HepG2 (cell line): ENCODE measurements at regions not wholly inside any gene's neighbourhood (a gene's known extent, or its start where the extent isn't known, plus 50 kb on each side); places are given as distances from the start of the nearest gene placed in this dataset.
A peak's percentile ranks its signal among the peaks of the same experiment; 100 is the strongest.
"Not testable (repeated sequence)": the region's sequence is repeated elsewhere in the genome, so short reads cannot be mapped to it uniquely, and the experiment has no call there.

Source experiments
- ATAC-seq: fragments of 200-7000 bp; cut with Tn5 transposase; 3 replicates; pipeline ENCODE4 v1.9.1; 2020; ENCODE audit warnings: mild to moderate bottlenecking, moderate library complexity
- BruUV-seq: library from RNA; stranded (reverse); fragments of 400-500 nt; replicated peaks from 2 replicates; lab custom pipeline; 2021; lab: Mats Ljungman, UMichigan
- CTCF ChIA-PET: fragments of 300-600 bp; formaldehyde crosslinking; extraction: SDS; loops from one replicate; lab custom pipeline; 2021; ENCODE audit warnings: low total read pairs, inconsistent platforms, low intra/inter-chr PET ratio; lab: Yijun Ruan, JAX
- POLR2A ChIA-PET: fragments of 350-600 bp; sonication (Branson Sonifier 250); formaldehyde crosslinking; loops from one replicate; lab custom pipeline; 2020; ENCODE audit warnings: antibody characterized with exemption, inconsistent platforms; lab: Yijun Ruan, JAX
- DNase-seq: peaks from one replicate; pipeline ENCODE4 v3.0.0-alpha.2; 2015; ENCODE audit warnings: low spot score
- FAIRE-seq: peaks from 3 replicates; lab custom pipeline; 2011; peaks lifted over from hg19 to GRCh38; lab: Jason Lieb, UNC
- H2AFZ ChIP-seq: one replicate; pipeline ENCODE4 v1.6.1; 2011; ENCODE audit warnings: low read length, inconsistent platforms
- H3K27ac ChIP-seq: fragments of 300-600 bp; 3 replicates; pipeline ENCODE4 v1.8.0; 2011; ENCODE audit warnings: mixed run types, mild to moderate bottlenecking, mixed read lengths, low read length, inconsistent platforms; ENCODE audit not compliant: insufficient read depth; ENCODE audit errors: extremely low read length
- H3K27me3 ChIP-seq, 2 experiments: fragments of 200-600 bp in 1 of 2; 2 replicates in 1 of 2; 3 replicates in 1 of 2; pipeline versions ENCODE4 v1.6.0 to v1.8.0; 2011; ENCODE audit warnings: low read length in 2 of 2, mild to moderate bottlenecking in 2 of 2, moderate library complexity in 2 of 2, inconsistent platforms in 1 of 2; ENCODE audit not compliant: insufficient read depth in 2 of 2, control insufficient read depth in 1 of 2
- H3K36me3 ChIP-seq, 2 experiments: fragments of 200-600 bp in 1 of 2; replicated peaks in 1 of 2; 2 replicates in 1 of 2; 3 replicates in 1 of 2; pipeline versions ENCODE4 v1.5.1 to v1.8.0; 2011; ENCODE audit warnings: low read length in 2 of 2, inconsistent platforms in 1 of 2; ENCODE audit not compliant: insufficient read depth in 2 of 2, control insufficient read depth in 1 of 2
- H3K4me1 ChIP-seq: 2 replicates; pipeline ENCODE4 v1.5.1; 2012; ENCODE audit warnings: low read length, inconsistent platforms; ENCODE audit not compliant: insufficient read depth
- H3K4me2 ChIP-seq: 2 replicates; pipeline ENCODE4 v1.6.0; 2011; ENCODE audit warnings: low read depth, low read length, inconsistent platforms
- H3K4me3 ChIP-seq, 3 experiments: fragments of 200-600 bp in 1 of 3; sonication (generic), shearing (Covaris generic) in 1 of 3; replicated peaks in 1 of 3; 2 replicates each; pipeline ENCODE4 v1.5.1; 2011 to 2016; ENCODE audit warnings: low read length in 3 of 3, inconsistent platforms in 2 of 3, low read depth in 2 of 3, mild to moderate bottlenecking in 2 of 3, control low read depth in 1 of 3, mixed read lengths in 1 of 3; ENCODE audit not compliant: insufficient read depth in 1 of 3
- H3K79me2 ChIP-seq: one replicate; pipeline ENCODE4 v1.6.1; 2011; ENCODE audit warnings: low read length, inconsistent platforms; ENCODE audit not compliant: insufficient read depth
- H3K9ac ChIP-seq: 2 replicates; pipeline ENCODE4 v1.6.0; 2011; ENCODE audit warnings: mild to moderate bottlenecking, low read depth, low read length, inconsistent platforms; ENCODE audit not compliant: insufficient read depth
- H3K9me3 ChIP-seq: 2 replicates; pipeline ENCODE4 v1.5.1; 2012; ENCODE audit warnings: mild to moderate bottlenecking, low read length
- H4K20me1 ChIP-seq: 2 replicates; pipeline ENCODE4 v1.6.0; 2011; ENCODE audit warnings: inconsistent platforms, mild to moderate bottlenecking, low read length, moderate library complexity; ENCODE audit not compliant: insufficient read depth
- EZH2 ChIP-seq: conservative IDR thresholded peaks from 2 replicates; pipeline ENCODE4 v1.6.1; 2012; ENCODE audit warnings: mild to moderate bottlenecking, low read depth, low read length, moderate library complexity
- POLR2G ChIP-seq: fragments of 200-400 bp; formaldehyde crosslinking; IDR thresholded peaks from 2 replicates; pipeline ENCODE4 v1.6.1; 2018; ENCODE audit warnings: mild to moderate bottlenecking, low read depth, low read length, moderate library complexity
- PRPF4 ChIP-seq: fragments of 200-400 bp; formaldehyde crosslinking; IDR thresholded peaks from 2 replicates; pipeline ENCODE4 v1.6.1; 2016; ENCODE audit warnings: low read length, low read depth; ENCODE audit not compliant: poor library complexity, severe bottlenecking
- ZNF331 ChIP-seq: sonication (generic); formaldehyde crosslinking; IDR thresholded peaks from 2 replicates; pipeline ENCODE4 v1.4.0; 2020; ENCODE audit warnings: missing genetic modification reagents
- ZNF615 ChIP-seq: sonication (generic); formaldehyde crosslinking; IDR thresholded peaks from 2 replicates; pipeline ENCODE4 v1.5.0; 2020; ENCODE audit warnings: mild to moderate bottlenecking, missing genetic modification reagents, borderline replicate concordance
- ZNF790 ChIP-seq: sonication (generic); formaldehyde crosslinking; IDR thresholded peaks from 2 replicates; pipeline ENCODE4 v1.8.0; 2022; ENCODE audit warnings: missing genetic modification reagents, mild to moderate bottlenecking, borderline replicate concordance
- WGBS: methylation state at CpG from one replicate; pipeline ENCODE4 v1.1.6; 2017; ENCODE audit warnings: low lambda C conversion rate; 5-methylcytosine and 5-hydroxymethylcytosine counted together
- in situ Hi-C: cut with HindIII; loops from 2 replicates; pipeline ENCODE4 v1.10.0; 2017; ENCODE audit warnings: low pct_unique_long_range_greater_than_20kb; ENCODE audit not compliant: extremely low pct_ligation_motif_present
- intact Hi-C: fragments of 100-400 bp; cut with micrococcal nuclease; formaldehyde crosslinking; loops from one replicate; pipeline ENCODE4 v1.10.0; 2022; ENCODE audit not compliant: unreplicated experiment
- TF ChIP-seq, protein P1 (sequence below): sonication (generic); formaldehyde crosslinking; IDR thresholded peaks from 2 replicates; pipeline ENCODE4 v1.9.0; 2021; ENCODE audit warnings: missing genetic modification reagents, mild to moderate bottlenecking, borderline replicate concordance
- TF ChIP-seq, protein P2 (sequence below): sonication (generic); formaldehyde crosslinking; IDR thresholded peaks from 2 replicates; pipeline ENCODE4 v1.4.0; 2020; ENCODE audit warnings: missing genetic modification reagents, borderline replicate concordance
- TF ChIP-seq, protein P3 (sequence below): fragments of 450-650 bp; IDR thresholded peaks from 2 replicates; pipeline ENCODE4 v1.6.1; 2016

DNA sequence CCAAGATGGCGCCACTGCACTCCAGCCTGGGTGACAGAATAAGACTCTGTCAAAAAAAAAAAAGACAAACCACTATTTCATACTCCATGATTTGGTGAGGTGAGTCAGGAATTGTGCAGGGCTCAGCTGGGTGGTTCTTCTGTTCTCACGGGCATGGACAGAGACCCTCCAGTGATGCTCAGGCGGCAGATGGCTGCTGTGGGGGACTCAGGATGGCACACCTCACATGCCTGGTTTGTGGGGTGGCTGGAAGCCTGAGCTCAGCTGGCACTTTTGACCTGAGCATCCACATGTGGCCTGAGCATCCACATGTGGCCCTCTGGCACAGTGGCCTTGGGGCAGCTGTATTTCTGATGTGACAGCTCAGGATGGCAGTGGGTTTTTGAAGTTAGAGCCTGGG is 217.2 kb downstream of the IRX2 start:
- 0% methylated on average over 3 of the region's 3 CpGs for WGBS
- BruUV-seq, result no TSS peak
- Histone ChIP-seq H3K4me1 (no peaks in the 10 kb centered on the region), H3K27ac (no peak overlapping the region), H3K27me3 (peaks cover 0 to 9% of the 10 kb centered on the region in 2 experiments; a peak in 2 of 5 replicates), H3K4me3 (no peak overlapping the region), H3K79me2 (no peaks in the 10 kb centered on the region), H4K20me1 (no peaks in the 10 kb centered on the region), H2AFZ (no peak overlapping the region), H3K4me2 (no peak overlapping the region), H3K36me3 (no peaks in the 10 kb centered on the region), H3K9me3 (peaks cover 21% of the 10 kb centered on the region), H3K9ac (no peak overlapping the region)
- no peak for ATAC-seq
- intact Hi-C loops, result no loop called here
- POLR2A ChIA-PET, result no interaction called here
- in situ Hi-C loops, result no loop called here
- no peak for FAIRE-seq
- TF ChIP-seq ZNF331 (peak; percentile 98), ZNF790 (CRISPR knock-in tag) (no peak), ZNF615 (CRISPR knock-in tag) (no peak), EZH2 (no peak), PRPF4 (no peak), POLR2G (no peak)
- TF ChIP-seq, protein P1, sequence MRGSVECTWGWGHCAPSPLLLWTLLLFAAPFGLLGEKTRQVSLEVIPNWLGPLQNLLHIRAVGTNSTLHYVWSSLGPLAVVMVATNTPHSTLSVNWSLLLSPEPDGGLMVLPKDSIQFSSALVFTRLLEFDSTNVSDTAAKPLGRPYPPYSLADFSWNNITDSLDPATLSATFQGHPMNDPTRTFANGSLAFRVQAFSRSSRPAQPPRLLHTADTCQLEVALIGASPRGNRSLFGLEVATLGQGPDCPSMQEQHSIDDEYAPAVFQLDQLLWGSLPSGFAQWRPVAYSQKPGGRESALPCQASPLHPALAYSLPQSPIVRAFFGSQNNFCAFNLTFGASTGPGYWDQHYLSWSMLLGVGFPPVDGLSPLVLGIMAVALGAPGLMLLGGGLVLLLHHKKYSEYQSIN (CRISPR knock-in tag), result no peak
- TF ChIP-seq, protein P2, sequence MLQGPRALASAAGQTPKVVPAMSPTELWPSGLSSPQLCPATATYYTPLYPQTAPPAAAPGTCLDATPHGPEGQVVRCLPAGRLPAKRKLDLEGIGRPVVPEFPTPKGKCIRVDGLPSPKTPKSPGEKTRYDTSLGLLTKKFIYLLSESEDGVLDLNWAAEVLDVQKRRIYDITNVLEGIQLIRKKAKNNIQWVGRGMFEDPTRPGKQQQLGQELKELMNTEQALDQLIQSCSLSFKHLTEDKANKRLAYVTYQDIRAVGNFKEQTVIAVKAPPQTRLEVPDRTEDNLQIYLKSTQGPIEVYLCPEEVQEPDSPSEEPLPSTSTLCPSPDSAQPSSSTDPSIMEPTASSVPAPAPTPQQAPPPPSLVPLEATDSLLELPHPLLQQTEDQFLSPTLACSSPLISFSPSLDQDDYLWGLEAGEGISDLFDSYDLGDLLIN (CRISPR knock-in tag), result no peak
- TF ChIP-seq, protein P3, sequence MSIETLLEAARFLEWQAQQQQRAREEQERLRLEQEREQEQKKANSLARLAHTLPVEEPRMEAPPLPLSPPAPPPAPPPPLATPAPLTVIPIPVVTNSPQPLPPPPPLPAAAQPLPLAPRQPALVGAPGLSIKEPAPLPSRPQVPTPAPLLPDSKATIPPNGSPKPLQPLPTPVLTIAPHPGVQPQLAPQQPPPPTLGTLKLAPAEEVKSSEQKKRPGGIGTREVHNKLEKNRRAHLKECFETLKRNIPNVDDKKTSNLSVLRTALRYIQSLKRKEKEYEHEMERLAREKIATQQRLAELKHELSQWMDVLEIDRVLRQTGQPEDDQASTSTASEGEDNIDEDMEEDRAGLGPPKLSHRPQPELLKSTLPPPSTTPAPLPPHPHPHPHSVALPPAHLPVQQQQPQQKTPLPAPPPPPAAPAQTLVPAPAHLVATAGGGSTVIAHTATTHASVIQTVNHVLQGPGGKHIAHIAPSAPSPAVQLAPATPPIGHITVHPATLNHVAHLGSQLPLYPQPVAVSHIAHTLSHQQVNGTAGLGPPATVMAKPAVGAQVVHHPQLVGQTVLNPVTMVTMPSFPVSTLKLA, result peak; percentile 35; the same call in 1 of the 2 replicates
- no peak for DNase-seq
- CTCF ChIA-PET, result no interaction called here

DNA sequence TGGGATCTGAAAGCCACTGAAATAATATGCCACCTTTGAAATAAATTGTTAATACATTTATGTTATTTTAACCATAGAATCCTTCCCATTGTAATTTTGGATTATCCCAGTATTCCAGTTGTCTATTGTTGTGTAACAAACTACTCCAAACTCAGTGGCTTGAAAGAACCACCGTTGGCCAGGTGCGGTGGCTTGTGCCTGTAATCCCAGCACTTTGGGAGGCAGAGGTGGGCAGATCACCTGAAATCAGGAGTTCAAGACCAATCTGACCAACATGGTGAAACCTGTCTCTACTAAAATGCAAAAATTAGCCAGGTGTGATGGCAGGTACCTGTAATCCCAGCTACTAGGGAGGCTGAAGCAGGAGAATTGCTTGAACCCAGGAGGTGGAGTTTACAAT is 217.6 kb downstream of the IRX2 start:
- H3K79me2 ChIP-seq, intact Hi-C loops, ATAC-seq, H3K9ac ChIP-seq, H3K27me3 ChIP-seq, POLR2A ChIA-PET, H3K36me3 ChIP-seq, H3K4me1 ChIP-seq, CTCF ChIA-PET, FAIRE-seq, H2AFZ ChIP-seq, in situ Hi-C loops, H3K4me3 ChIP-seq, DNase-seq, BruUV-seq, H3K4me2 ChIP-seq, H3K27ac ChIP-seq, H4K20me1 ChIP-seq: not testable (repeated sequence)
- peaks cover 21% of the 10 kb centered on the region for H3K9me3 ChIP-seq
- 47% methylated on average over 2 of the region's 2 CpGs for WGBS
